ENCODE measurements at regions not wholly inside any gene's neighbourhood (a gene's known extent, or its start where the extent isn't known, plus 50 kb on each side); places are given as distances from the start of the nearest gene placed in this dataset.

DNA sequence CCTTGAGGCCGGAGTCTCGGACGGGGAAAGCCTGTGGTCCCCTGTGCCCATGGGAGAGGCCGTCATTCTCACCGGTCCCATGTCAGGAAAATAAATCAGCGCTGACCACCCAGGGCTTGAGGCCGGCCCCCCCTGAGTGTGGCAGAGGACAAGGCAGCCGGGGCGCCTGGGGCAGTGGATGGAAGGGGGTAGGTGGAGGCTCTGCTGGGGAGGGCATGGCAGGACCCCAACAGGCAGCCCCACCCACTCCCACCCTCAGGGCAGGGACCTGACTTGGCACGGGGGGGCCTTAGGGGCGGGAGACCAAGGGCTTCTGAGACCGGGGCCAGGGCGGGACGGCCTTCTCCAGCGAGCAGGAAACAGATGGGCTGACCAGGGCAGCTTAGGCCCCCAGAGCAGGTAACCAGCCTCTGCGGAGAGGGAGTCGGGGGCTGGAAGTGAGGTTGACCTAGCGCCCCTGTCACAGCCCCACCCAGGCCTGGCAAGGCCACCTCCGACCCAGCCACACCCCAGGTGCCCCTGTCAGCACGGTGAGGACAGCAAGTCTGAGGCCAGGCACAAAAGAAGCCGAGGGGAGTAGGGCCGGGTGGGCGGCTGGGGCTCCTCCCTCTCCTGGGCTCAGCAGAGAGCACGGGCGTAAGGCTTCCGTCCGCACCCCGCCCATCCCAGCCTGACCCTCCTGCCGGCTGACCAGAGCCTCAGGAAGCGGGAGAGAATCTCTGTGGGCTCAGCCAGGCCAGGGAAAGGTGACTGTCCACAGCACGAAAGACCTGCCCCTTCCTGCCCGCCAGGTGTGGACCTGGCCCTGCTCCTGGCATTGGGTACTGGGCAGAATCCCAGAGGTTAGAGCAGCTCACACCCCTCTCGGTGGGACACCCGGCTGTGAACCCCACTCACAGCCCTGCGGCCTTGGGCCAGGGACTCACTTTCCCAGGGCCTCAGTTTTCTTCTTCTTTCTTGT lies 87.4 kb downstream of the FOXL3 start:
- H3K4me1 Mint-ChIP-seq, result peaks cover 13 to 35% of the 10 kb centered on the region in 2 donors
- WGBS (ENCODE audit: insufficient coverage), result 87% methylated on average over 35 of the region's 35 CpGs
- Histone ChIP-seq H3K36me3 (ENCODE audit: control insufficient read depth, insufficient read depth, low read length) (no peaks in the 10 kb centered on the region), H3K27ac (ENCODE audit: low read length) (no peak overlapping the region), H3K27me3 (ENCODE audit: control insufficient read depth, insufficient read depth, low read length) (peaks cover 4% of the 10 kb centered on the region), H3K9me3 (ENCODE audit: control insufficient read depth, insufficient read depth, low read length) (no peaks in the 10 kb centered on the region), H3K4me3 (ENCODE audit: low read length) (no peak overlapping the region), H3K4me1 (ENCODE audit: control insufficient read depth, insufficient read depth, low read length) (peaks cover 52% of the 10 kb centered on the region)
- H3K27ac Mint-ChIP-seq, result no peak overlapping the region
- no peaks in the 10 kb centered on the region for H3K9me3 Mint-ChIP-seq
- no peak overlapping the region for H3K4me3 Mint-ChIP-seq
- intact Hi-C loops (cut with micrococcal nuclease), result no loop called here
- no peaks in the 10 kb centered on the region for H3K36me3 Mint-ChIP-seq
- DNase-seq, result peak in 1 of 2 donors; percentile 14
- peaks cover 8 to 14% of the 10 kb centered on the region in 2 donors for H3K27me3 Mint-ChIP-seq (ENCODE audit: low read depth in 2 of 2)
- no peak for TF ChIP-seq CTCF (IDR thresholded peaks at IDR 0.05)
- ATAC-seq, result no peak

- ATAC-seq, result no peak
- no peaks in the 10 kb centered on the region for H3K36me3 ChIP-seq (ENCODE audit: control insufficient read depth, insufficient read depth, low read length)
- H3K27ac Mint-ChIP-seq, result no peak overlapping the region
- H3K4me1 Mint-ChIP-seq, result peaks cover 13 to 30% of the 10 kb centered on the region in 2 donors
- no peaks in the 10 kb centered on the region for H3K9me3 ChIP-seq (ENCODE audit: control insufficient read depth, insufficient read depth, low read length)
- peak overlapping the region; percentile 28 for H3K4me3 Mint-ChIP-seq
- TF ChIP-seq CTCF (IDR thresholded peaks at IDR 0.05), result no peak
- H3K4me1 ChIP-seq (ENCODE audit: control insufficient read depth, insufficient read depth, low read length), result peaks cover 53% of the 10 kb centered on the region
- no peaks in the 10 kb centered on the region for H3K36me3 Mint-ChIP-seq
- DNase-seq, result no peak
- intact Hi-C loops (cut with micrococcal nuclease), result no loop called here
- peaks cover 13 to 14% of the 10 kb centered on the region in 2 donors for H3K27me3 Mint-ChIP-seq (ENCODE audit: low read depth in 2 of 2)
- H3K27me3 ChIP-seq (ENCODE audit: control insufficient read depth, insufficient read depth, low read length), result peaks cover 4% of the 10 kb centered on the region
- H3K9me3 Mint-ChIP-seq, result no peaks in the 10 kb centered on the region
- H3K4me3 ChIP-seq (ENCODE audit: low read length), result no peak overlapping the region
- 96% methylated on average over 12 of the region's 13 CpGs for WGBS (ENCODE audit: insufficient coverage)
- no peak overlapping the region for H3K27ac ChIP-seq (ENCODE audit: low read length)
These were observed 88.1 kb downstream of the FOXL3 start for GRCh38 chr7:378041-378420.

GRCh38 chr7:378551-379455 lies 88.8 kb downstream of the FOXL3 start:
- Mint-ChIP-seq H3K4me1 (peaks cover 13 to 30% of the 10 kb centered on the region in 2 donors), H3K9me3 (no peaks in the 10 kb centered on the region), H3K4me3 (peak overlapping the region; percentile 61), H3K27me3 (ENCODE audit: low read depth in 2 of 2) (peaks cover 13 to 16% of the 10 kb centered on the region in 2 donors), H3K36me3 (no peaks in the 10 kb centered on the region), H3K27ac (no peak overlapping the region)
- no peaks in the 10 kb centered on the region for H3K9me3 ChIP-seq (ENCODE audit: control insufficient read depth, insufficient read depth, low read length)
- WGBS (ENCODE audit: insufficient coverage), result 82% methylated on average over 44 of the region's 44 CpGs
- peak in 1 of 3 donors; percentile 28 for ATAC-seq
- H3K4me1 ChIP-seq (ENCODE audit: control insufficient read depth, insufficient read depth, low read length), result peaks cover 53% of the 10 kb centered on the region
- intact Hi-C loops (cut with micrococcal nuclease), result no loop called here
- TF ChIP-seq CTCF (IDR thresholded peaks at IDR 0.05), result no peak
- no peaks in the 10 kb centered on the region for H3K36me3 ChIP-seq (ENCODE audit: control insufficient read depth, insufficient read depth, low read length)
- H3K4me3 ChIP-seq (ENCODE audit: low read length), result peak overlapping the region; percentile 27
- H3K27ac ChIP-seq (ENCODE audit: low read length), result no peak overlapping the region
- DNase-seq, result peak in 1 of 2 donors; percentile 14
- peaks cover 4% of the 10 kb centered on the region for H3K27me3 ChIP-seq (ENCODE audit: control insufficient read depth, insufficient read depth, low read length)

Data from natural killer cell (primary cell).